ENCODE measurements at regions not wholly inside any gene's neighbourhood (a gene's known extent, or its start where the extent isn't known, plus 50 kb on each side); places are given as distances from the start of the nearest gene placed in this dataset.
A peak's percentile ranks its signal among the peaks of the same experiment; 100 is the strongest.

DNA sequence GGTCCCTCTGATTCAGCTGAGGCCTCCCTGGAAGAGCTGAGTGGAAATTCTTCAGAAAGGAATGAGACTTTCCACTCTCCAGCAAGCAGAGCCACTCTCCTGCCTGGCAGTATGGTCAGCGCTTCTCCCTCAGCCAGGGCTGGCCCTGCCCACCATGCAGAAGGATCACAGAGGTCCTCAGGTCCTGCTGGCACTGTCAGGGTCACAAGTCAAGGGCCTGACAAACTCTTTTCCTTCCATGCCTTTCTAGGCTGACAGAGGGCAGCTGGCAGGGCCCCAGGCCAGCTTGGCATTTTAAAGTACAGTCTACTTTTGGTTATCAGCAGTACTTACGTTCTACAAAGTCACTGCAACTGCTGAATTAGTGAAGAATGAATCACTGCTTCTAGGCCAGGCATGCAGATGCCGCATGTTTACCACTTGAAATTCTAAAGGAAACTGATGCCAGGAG lies 119.3 kb upstream of the FRMD4A start:
- intact Hi-C loops (cut with DNase I) = no loop called here
- Histone ChIP-seq H3K27ac (replicated peaks in 1 of 4) (peak overlapping the region; percentile 43 to 72 (median 66)), H3K4me3 (no peak overlapping the region), H3K4me1 (peaks cover 5 to 40% (median 29%) of the 10 kb centered on the region in 4 donors), H3K9me3 (no peaks in the 10 kb centered on the region), H3K36me3 (no peaks in the 10 kb centered on the region), H3K27me3 (no peaks in the 10 kb centered on the region)
- 52% methylated on average over 2 of the region's 3 CpGs for WGBS
- peak; percentile 60 for DNase-seq (ENCODE audit: extremely low spot score)
- TF ChIP-seq POLR2AphosphoS5 (IDR thresholded peaks at IDR 0.05) (peak in 1 of 2 donors; percentile 3), POLR2A (IDR thresholded peaks at IDR 0.05; ENCODE audit: low read depth) (no peak)

DNA sequence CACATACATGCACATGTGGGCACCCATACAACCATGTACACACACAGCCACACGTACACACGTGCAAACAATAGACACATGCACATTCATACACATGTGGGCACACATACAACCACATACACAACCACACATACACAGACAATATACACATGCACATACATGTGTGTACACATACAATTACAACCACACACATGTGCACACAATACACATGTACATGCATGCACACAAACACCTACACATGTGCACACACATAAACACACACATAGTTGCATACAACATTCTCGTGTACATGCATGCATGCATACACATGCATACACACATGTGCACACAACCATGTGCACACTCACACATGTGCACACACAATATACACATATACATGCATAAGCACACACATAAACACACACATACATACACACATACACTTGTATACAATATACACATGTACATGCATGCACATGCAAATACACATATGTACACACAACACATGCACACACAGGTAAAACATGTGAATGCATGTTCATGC lies 118.6 kb upstream of the FRMD4A start:
- no peaks in the 10 kb centered on the region for H3K27me3 ChIP-seq
- TF ChIP-seq POLR2A (IDR thresholded peaks at IDR 0.05; ENCODE audit: low read depth) (no peak), EP300 (IDR thresholded peaks at IDR 0.05) (no peak), POLR2AphosphoS5 (IDR thresholded peaks at IDR 0.05) (no peak)
- TF ChIP-seq, protein P1, sequence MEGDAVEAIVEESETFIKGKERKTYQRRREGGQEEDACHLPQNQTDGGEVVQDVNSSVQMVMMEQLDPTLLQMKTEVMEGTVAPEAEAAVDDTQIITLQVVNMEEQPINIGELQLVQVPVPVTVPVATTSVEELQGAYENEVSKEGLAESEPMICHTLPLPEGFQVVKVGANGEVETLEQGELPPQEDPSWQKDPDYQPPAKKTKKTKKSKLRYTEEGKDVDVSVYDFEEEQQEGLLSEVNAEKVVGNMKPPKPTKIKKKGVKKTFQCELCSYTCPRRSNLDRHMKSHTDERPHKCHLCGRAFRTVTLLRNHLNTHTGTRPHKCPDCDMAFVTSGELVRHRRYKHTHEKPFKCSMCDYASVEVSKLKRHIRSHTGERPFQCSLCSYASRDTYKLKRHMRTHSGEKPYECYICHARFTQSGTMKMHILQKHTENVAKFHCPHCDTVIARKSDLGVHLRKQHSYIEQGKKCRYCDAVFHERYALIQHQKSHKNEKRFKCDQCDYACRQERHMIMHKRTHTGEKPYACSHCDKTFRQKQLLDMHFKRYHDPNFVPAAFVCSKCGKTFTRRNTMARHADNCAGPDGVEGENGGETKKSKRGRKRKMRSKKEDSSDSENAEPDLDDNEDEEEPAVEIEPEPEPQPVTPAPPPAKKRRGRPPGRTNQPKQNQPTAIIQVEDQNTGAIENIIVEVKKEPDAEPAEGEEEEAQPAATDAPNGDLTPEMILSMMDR (IDR thresholded peaks at IDR 0.05) = no peak
- WGBS = 94% methylated on average over 3 of the region's 3 CpGs
- no peaks in the 10 kb centered on the region for H3K36me3 ChIP-seq
- DNase-seq (ENCODE audit: extremely low spot score) = no peak
- H3K27ac ChIP-seq (replicated peaks in 1 of 4) = no peak overlapping the region
- H3K4me1 ChIP-seq = peaks cover 5 to 40% (median 29%) of the 10 kb centered on the region in 4 donors
- intact Hi-C loops (cut with DNase I) = no loop called here
- H3K4me3 ChIP-seq = no peak overlapping the region
- no peaks in the 10 kb centered on the region for H3K9me3 ChIP-seq

DNA sequence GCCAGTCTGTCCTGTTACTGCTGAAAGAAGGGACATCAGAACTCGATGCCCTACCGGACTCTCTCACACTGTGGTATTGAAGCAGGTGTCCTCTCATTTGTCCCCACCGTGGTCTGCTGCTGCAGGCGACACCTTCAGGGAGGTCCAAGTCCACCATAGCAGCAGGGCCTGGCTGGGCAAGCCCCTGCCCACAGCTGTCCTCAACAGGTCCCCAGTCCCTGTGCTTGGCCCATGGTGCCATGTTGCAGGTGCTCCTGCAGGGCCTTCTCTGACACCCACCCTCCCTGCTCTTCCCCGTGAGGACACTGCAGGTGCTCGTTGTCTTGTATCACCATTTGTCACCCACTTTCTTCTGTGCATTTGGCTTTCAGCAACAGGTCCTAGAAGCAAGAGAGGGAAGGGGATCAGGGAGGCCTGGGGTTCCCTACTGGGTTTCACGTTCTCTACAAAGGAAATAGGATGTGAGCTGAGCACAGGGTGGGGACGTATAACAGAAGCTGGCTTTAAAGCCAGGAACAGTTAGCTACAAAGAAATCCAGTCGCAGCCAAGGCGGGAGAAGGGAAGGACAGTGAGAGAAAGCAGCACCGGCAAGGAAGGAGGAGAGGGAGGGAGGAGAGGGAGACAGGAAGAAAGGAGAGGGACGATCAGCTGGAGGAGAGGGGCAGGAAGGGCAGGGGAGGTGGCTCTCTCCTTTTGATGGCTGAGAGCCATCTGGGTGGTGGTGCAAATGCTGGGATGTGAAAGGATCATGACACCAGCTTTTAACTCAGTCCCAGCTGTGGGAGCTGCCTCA lies 117.7 kb upstream of the FRMD4A start:
- H3K36me3 ChIP-seq = no peaks in the 10 kb centered on the region
- 54% methylated on average over 11 of the region's 12 CpGs for WGBS
- TF ChIP-seq EP300 (IDR thresholded peaks at IDR 0.05) (no peak), POLR2A (IDR thresholded peaks at IDR 0.05; ENCODE audit: low read depth) (no peak), POLR2AphosphoS5 (IDR thresholded peaks at IDR 0.05) (no peak)
- TF ChIP-seq, protein P1 (IDR thresholded peaks at IDR 0.05) = no peak
- peaks cover 5 to 40% (median 29%) of the 10 kb centered on the region in 4 donors for H3K4me1 ChIP-seq
- no peaks in the 10 kb centered on the region for H3K27me3 ChIP-seq
- intact Hi-C loops (cut with DNase I) = no loop called here
- H3K27ac ChIP-seq (replicated peaks in 1 of 4) = peak overlapping the region in 3 of 4 donors; percentile 26 to 37 (median 34)
- no peak for DNase-seq (ENCODE audit: extremely low spot score)
- no peak overlapping the region for H3K4me3 ChIP-seq
- no peaks in the 10 kb centered on the region for H3K9me3 ChIP-seq

DNA sequence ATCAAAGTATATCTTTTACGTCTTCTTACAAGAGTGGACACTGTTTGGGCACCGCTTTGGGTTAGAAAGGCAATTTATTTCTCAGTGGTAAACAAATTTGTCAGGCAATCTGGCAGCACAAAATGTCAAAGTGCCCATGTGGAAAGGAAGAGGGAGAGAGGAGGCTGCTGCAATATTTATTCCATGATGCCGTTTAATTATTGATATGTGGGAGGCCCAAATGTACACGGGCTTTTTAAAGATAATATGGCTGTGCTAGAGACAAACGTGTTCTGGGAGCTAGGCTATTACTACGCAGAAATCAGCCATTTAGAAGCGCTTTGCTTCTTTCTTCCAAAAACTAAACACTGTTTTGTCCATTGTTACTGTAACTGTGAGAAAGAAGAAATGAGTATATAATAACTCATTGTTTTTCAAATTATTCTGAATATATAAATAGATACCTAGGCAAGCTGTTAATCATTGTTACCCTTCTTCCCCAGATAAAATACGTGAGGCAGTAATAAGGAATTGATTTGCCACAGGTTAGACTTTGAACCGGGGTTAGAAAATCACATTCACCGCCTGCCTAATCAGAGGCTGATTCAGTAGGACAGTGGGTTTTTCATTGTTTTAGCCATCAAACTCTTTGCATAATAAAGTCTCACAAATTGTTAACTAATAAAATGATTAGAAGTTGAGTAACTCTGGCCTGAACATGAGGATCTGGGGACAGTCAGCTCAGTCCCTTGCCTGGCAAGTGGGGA lies 116.5 kb upstream of the FRMD4A start:
- H3K36me3 ChIP-seq = no peaks in the 10 kb centered on the region
- H3K4me3 ChIP-seq = no peak overlapping the region
- no peaks in the 10 kb centered on the region for H3K27me3 ChIP-seq
- H3K4me1 ChIP-seq = peaks cover 5 to 40% (median 29%) of the 10 kb centered on the region in 4 donors
- intact Hi-C loops (cut with DNase I) = no loop called here
- H3K9me3 ChIP-seq = no peaks in the 10 kb centered on the region
- WGBS = 65% methylated on average over 10 of the region's 10 CpGs
- no peak for DNase-seq (ENCODE audit: extremely low spot score)
- H3K27ac ChIP-seq (replicated peaks in 1 of 4) = peak overlapping the region in 3 of 4 donors; percentile 17 to 39 (median 26)
- TF ChIP-seq, protein P1 (IDR thresholded peaks at IDR 0.05) = no peak
- TF ChIP-seq EP300 (IDR thresholded peaks at IDR 0.05) (no peak), POLR2A (IDR thresholded peaks at IDR 0.05; ENCODE audit: low read depth) (no peak), POLR2AphosphoS5 (IDR thresholded peaks at IDR 0.05) (no peak)

All from esophagus muscularis mucosa (tissue), 4 donors.